ENCODE measurements at regions not wholly inside any gene's neighbourhood (a gene's known extent, or its start where the extent isn't known, plus 50 kb on each side); places are given as distances from the start of the nearest gene placed in this dataset.
"Not testable (repeated sequence)": the region's sequence is repeated elsewhere in the genome, so short reads cannot be mapped to it uniquely, and the experiment has no call there.

GRCh38 chr6:125587666-125588632, 161.5 kb upstream of the HEY2 start:
- H3K27me3 ChIP-seq (ENCODE audit: insufficient read depth, low read depth) = no peaks in the 10 kb centered on the region
- no peak for TF ChIP-seq CTCF (conservative IDR thresholded peaks at IDR 0.05; ENCODE audit: low read depth, low read length)
- H4K20me1 ChIP-seq (ENCODE audit: insufficient read depth) = no peaks in the 10 kb centered on the region
- H3K36me3 ChIP-seq (ENCODE audit: insufficient read depth) = no peaks in the 10 kb centered on the region
- no peaks in the 10 kb centered on the region for H3K79me2 ChIP-seq (ENCODE audit: insufficient read depth, low read depth)
- no peaks in the 10 kb centered on the region for H3K4me1 ChIP-seq (ENCODE audit: low read depth, poor library complexity, severe bottlenecking)
- no peak overlapping the region for H3K4me3 ChIP-seq (IDR thresholded peaks at IDR 0.05; ENCODE audit: insufficient read depth, low read depth, low read length)
- H2AFZ ChIP-seq (ENCODE audit: low read depth) = no peak overlapping the region
- no peak overlapping the region for H3K27ac ChIP-seq
- H3K9ac ChIP-seq = no peak overlapping the region
- no peak overlapping the region for H3K4me2 ChIP-seq

- not testable (repeated sequence) for H3K4me3 ChIP-seq (IDR thresholded peaks at IDR 0.05; ENCODE audit: insufficient read depth, low read depth, low read length); H3K4me1 ChIP-seq (ENCODE audit: low read depth, poor library complexity, severe bottlenecking)
Observed at GRCh38 chr6:125591796-125592195, 157.6 kb upstream of the HEY2 start.

GRCh38 chr6:125593746-125594145, 155.7 kb upstream of the HEY2 start:
- Histone ChIP-seq H2AFZ (ENCODE audit: low read depth) (no peak overlapping the region), H3K79me2 (ENCODE audit: insufficient read depth, low read depth) (no peaks in the 10 kb centered on the region), H3K36me3 (ENCODE audit: insufficient read depth) (no peaks in the 10 kb centered on the region), H3K27ac (no peak overlapping the region), H3K4me1 (ENCODE audit: low read depth, poor library complexity, severe bottlenecking) (peaks cover 25% of the 10 kb centered on the region), H3K9ac (no peak overlapping the region), H3K4me2 (no peak overlapping the region), H3K27me3 (ENCODE audit: insufficient read depth, low read depth) (no peaks in the 10 kb centered on the region), H3K4me3 (IDR thresholded peaks at IDR 0.05; ENCODE audit: insufficient read depth, low read depth, low read length) (no peak overlapping the region), H4K20me1 (ENCODE audit: insufficient read depth) (no peaks in the 10 kb centered on the region)
- TF ChIP-seq CTCF (conservative IDR thresholded peaks at IDR 0.05; ENCODE audit: low read depth, low read length) = no peak

More at GRCh38 chr6:125591796-125592195, 157.6 kb upstream of the HEY2 start:
- H3K27me3 ChIP-seq (ENCODE audit: insufficient read depth, low read depth); H3K4me2 ChIP-seq; H2AFZ ChIP-seq (ENCODE audit: low read depth); H3K79me2 ChIP-seq (ENCODE audit: insufficient read depth, low read depth); H3K9ac ChIP-seq; H3K36me3 ChIP-seq (ENCODE audit: insufficient read depth); H4K20me1 ChIP-seq (ENCODE audit: insufficient read depth); H3K27ac ChIP-seq: not testable (repeated sequence)

- H3K36me3 ChIP-seq (ENCODE audit: insufficient read depth) = no peaks in the 10 kb centered on the region
- H3K27me3 ChIP-seq (ENCODE audit: insufficient read depth, low read depth) = no peaks in the 10 kb centered on the region
- H3K9ac ChIP-seq = no peak overlapping the region
- no peak overlapping the region for H2AFZ ChIP-seq (ENCODE audit: low read depth)
- no peak overlapping the region for H3K27ac ChIP-seq
- no peak overlapping the region for H3K4me2 ChIP-seq
- no peak for TF ChIP-seq CTCF (conservative IDR thresholded peaks at IDR 0.05; ENCODE audit: low read depth, low read length)
- H3K4me1 ChIP-seq (ENCODE audit: low read depth, poor library complexity, severe bottlenecking) = peaks cover 39% of the 10 kb centered on the region
- no peaks in the 10 kb centered on the region for H3K79me2 ChIP-seq (ENCODE audit: insufficient read depth, low read depth)
- H4K20me1 ChIP-seq (ENCODE audit: insufficient read depth) = no peaks in the 10 kb centered on the region
- no peak overlapping the region for H3K4me3 ChIP-seq (IDR thresholded peaks at IDR 0.05; ENCODE audit: insufficient read depth, low read depth, low read length)
Observed at GRCh38 chr6:125596020-125596419, 153.4 kb upstream of the HEY2 start.

Measured in KMS-11 (cell line).